ENCODE measurements at regions not wholly inside any gene's neighbourhood (a gene's known extent, or its start where the extent isn't known, plus 50 kb on each side); places are given as distances from the start of the nearest gene placed in this dataset.
A peak's percentile ranks its signal among the peaks of the same experiment; 100 is the strongest.

GRCh38 chr16:86665319-86665675 is 86.9 kb downstream of the FOXL1 start:
- no peak for TF ChIP-seq SIN3A (IDR thresholded peaks at IDR 0.05; ENCODE audit: borderline replicate concordance, insufficient read depth, low read length)
- no peak for TF ChIP-seq FOXP2 (optimal IDR thresholded peaks at IDR 0.05; ENCODE audit: borderline replicate concordance, extremely low read depth, extremely low read length, insufficient read depth)
- no peak for TF ChIP-seq REST (IDR thresholded peaks at IDR 0.05; ENCODE audit: insufficient read depth in 1 of 2, low read depth in 2 of 2, low read length in 2 of 2)
- TF ChIP-seq TAF1 (IDR thresholded peaks at IDR 0.05; ENCODE audit: borderline replicate concordance, insufficient read depth, low read length), result no peak
- no peak for TF ChIP-seq POLR2AphosphoS5 (IDR thresholded peaks at IDR 0.05; ENCODE audit: low read depth, low read length)

- no peak for TF ChIP-seq SIN3A (IDR thresholded peaks at IDR 0.05; ENCODE audit: borderline replicate concordance, insufficient read depth, low read length)
- TF ChIP-seq FOXP2 (optimal IDR thresholded peaks at IDR 0.05; ENCODE audit: borderline replicate concordance, extremely low read depth, extremely low read length, insufficient read depth), result no peak
- no peak for TF ChIP-seq REST (IDR thresholded peaks at IDR 0.05; ENCODE audit: insufficient read depth in 1 of 2, low read depth in 2 of 2, low read length in 2 of 2)
- no peak for TF ChIP-seq POLR2AphosphoS5 (IDR thresholded peaks at IDR 0.05; ENCODE audit: low read depth, low read length)
- TF ChIP-seq TAF1 (IDR thresholded peaks at IDR 0.05; ENCODE audit: borderline replicate concordance, insufficient read depth, low read length), result no peak
Observed at GRCh38 chr16:86665929-86666328, 87.6 kb downstream of the FOXL1 start.

DNA sequence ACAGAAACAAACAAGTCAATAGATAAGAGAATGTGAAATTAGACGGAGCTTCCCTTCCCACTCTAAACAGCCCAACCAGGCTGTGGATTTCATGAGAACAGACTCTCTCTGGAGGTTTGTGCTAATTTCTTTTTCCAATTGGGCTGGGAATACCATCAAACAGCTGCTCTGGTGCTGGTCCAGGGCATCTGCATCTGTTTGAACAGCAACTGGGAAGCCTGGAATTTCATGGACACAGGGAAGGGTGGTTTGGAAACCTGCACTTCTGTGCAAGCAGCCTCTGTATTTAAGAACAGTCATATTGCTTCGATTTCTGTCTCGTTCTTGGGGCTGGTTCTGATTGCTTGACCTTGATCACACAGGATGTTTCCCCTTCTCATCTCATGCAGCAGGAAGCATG is 88.7 kb downstream of the FOXL1 start:
- TF ChIP-seq FOXP2 (optimal IDR thresholded peaks at IDR 0.05; ENCODE audit: borderline replicate concordance, extremely low read depth, extremely low read length, insufficient read depth), result no peak
- TF ChIP-seq REST (IDR thresholded peaks at IDR 0.05; ENCODE audit: insufficient read depth in 1 of 2, low read depth in 2 of 2, low read length in 2 of 2), result no peak
- TF ChIP-seq POLR2AphosphoS5 (IDR thresholded peaks at IDR 0.05; ENCODE audit: low read depth, low read length), result no peak
- TF ChIP-seq SIN3A (IDR thresholded peaks at IDR 0.05; ENCODE audit: borderline replicate concordance, insufficient read depth, low read length), result no peak
- no peak for TF ChIP-seq TAF1 (IDR thresholded peaks at IDR 0.05; ENCODE audit: borderline replicate concordance, insufficient read depth, low read length)

DNA sequence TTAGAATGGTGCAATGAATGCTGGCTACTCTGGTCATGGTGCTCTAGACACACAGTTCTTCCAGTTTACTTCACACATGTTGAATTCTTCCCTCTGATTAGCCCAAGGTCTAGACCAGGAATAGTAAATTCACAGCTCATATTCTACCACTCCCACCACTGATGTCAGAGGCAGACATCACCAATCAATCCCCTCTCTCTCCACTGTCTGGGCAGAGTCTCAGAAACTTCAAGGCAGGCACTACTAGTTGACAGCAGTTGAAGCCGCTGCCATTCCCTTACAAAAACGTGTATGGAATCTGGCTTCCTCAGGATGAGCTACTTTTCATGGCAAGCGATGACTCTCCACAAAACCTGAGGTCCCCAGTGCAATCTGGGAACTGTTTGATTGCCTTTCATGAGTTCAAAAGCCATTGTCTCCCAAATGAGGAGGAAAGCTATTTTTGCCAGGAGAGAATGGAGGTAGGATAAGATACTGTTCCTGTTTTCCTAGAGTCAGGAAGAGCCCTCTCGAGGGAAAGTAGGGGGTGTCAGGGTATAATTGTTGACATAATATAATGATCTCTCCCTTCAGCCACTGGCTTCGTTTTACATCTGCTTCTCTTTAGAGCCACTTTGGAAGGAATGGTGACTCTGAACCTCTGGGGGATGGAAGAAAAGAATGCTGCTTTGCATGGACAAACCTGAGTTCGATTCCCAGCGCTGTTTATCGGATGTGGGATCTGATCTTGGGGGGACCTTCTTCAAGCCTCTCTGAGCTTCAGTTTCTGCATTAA is 90.0 kb downstream of the FOXL1 start:
- TF ChIP-seq TAF1 (IDR thresholded peaks at IDR 0.05; ENCODE audit: borderline replicate concordance, insufficient read depth, low read length), result peak; percentile 62; the same call in 1 of the 2 replicates
- no peak for TF ChIP-seq POLR2AphosphoS5 (IDR thresholded peaks at IDR 0.05; ENCODE audit: low read depth, low read length)

DNA sequence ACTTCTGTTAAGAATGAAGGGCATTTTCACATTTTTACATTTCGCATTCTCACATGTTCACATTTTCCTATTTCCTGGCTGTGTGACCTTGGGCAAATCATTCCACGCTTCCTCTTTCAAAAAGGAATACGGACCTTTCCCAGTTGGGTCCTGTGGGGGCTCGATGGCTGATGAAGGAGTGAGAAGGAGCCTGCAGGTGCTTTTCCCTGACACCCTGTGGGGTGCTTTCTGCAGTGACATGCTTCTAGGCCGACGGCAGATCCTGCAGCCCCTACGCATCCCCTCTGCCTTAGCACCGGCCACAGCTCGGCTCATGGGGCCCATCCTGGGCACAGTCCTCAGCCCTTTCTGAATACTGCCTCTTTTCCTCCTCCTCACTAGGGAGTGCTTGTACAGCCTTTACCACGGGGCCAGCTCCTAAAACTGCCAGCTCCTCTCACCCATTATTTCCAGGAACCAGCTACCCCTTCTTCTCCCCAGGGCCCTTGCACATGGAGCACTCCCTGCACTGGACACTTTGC is 91.0 kb downstream of the FOXL1 start:
- TF ChIP-seq POLR2AphosphoS5 (IDR thresholded peaks at IDR 0.05; ENCODE audit: low read depth, low read length) (no peak), FOXP2 (optimal IDR thresholded peaks at IDR 0.05; ENCODE audit: borderline replicate concordance, extremely low read depth, extremely low read length, insufficient read depth) (no peak), SIN3A (IDR thresholded peaks at IDR 0.05; ENCODE audit: borderline replicate concordance, insufficient read depth, low read length) (no peak), REST (IDR thresholded peaks at IDR 0.05; ENCODE audit: insufficient read depth in 1 of 2, low read depth in 2 of 2, low read length in 2 of 2) (no peak), TAF1 (IDR thresholded peaks at IDR 0.05; ENCODE audit: borderline replicate concordance, insufficient read depth, low read length) (no peak)
